Heart left ventricle (tissue), 13 donors: ENCODE measurements at regions not wholly inside any gene's neighbourhood (a gene's known extent, or its start where the extent isn't known, plus 50 kb on each side); places are given as distances from the start of the nearest gene placed in this dataset.

Experiments
- CTCF ChIP-seq, 12 donors: fragments of 200-600 bp; sonication (generic) in 4 of 12; IDR thresholded peaks; one replicate each; pipeline versions ENCODE4 v1.5.0 to v1.8.0; 2018 to 2022; ENCODE audit warnings: antibody characterized with exemption in 12 of 12, mild to moderate bottlenecking in 5 of 12
- POLR2A ChIP-seq, 2 donors: fragments of 450-650 bp; IDR thresholded peaks; one replicate each; pipeline ENCODE4 v1.6.1; 2017; ENCODE audit warnings: antibody characterized with exemption in 2 of 2, mild to moderate bottlenecking in 2 of 2, moderate library complexity in 2 of 2
- donor health status: ischemic (EF 13 %, LVEDD 7.1; RV severe dilation, severe dysfunction).
- donor health status: DM: no; HTN: yes; CAD: no.
- donor health status: DM: no; HTN: no; CAD: no.
- donor health status: ischemic (EF 25% LVEDD 6.9; RV normal size, moderate dysfunction).
- donor health status: ischemic (EF 25% LVEDD 5.7; RV mildly dilated, moderate dysfunction).
- donor health status: ischemic (EF 35%, LVEDD 5.7; RV mildly dilated, moderate dysfunction).
- donor health status: nonischemic (EF 11% LVEDD 7.7; RV severe dilation, severe dysfunction).
- donor health status: DM: yes; HTN: yes; CAD: no.
- donor health status: PGD.
- donor health status: ischemic (EF 29% LVEDD 5.4; RV normal size, mild dysfunction).
- donor health status: nonischemic (EF 23%, LVEDD 6.1; RV moderate dilation, normal function).

DNA sequence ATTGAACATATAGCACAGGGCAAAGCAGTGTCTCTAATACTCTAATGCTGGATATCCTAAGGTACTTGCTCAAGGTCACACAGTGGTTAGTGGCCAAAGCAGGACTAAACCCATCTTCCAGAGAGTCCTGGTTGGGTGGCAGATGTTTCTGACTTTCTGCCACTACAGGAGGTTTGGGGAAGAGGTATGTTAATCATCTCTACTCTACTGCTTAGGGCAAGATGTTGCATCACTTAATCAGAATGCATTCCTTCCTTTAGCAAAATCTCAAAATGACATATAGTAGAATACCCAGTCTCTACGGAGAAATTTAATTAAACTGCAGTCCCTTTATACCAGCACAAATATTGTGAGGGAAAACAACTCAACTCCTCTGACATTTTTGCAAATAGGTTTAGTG lies 190.7 kb upstream of the FAM241A start:
- no peak for TF ChIP-seq CTCF (IDR thresholded peaks at IDR 0.05)
- no peak for TF ChIP-seq POLR2A (IDR thresholded peaks at IDR 0.05)
